ENCODE measurements at regions not wholly inside any gene's neighbourhood (a gene's known extent, or its start where the extent isn't known, plus 50 kb on each side); places are given as distances from the start of the nearest gene placed in this dataset.

DNA sequence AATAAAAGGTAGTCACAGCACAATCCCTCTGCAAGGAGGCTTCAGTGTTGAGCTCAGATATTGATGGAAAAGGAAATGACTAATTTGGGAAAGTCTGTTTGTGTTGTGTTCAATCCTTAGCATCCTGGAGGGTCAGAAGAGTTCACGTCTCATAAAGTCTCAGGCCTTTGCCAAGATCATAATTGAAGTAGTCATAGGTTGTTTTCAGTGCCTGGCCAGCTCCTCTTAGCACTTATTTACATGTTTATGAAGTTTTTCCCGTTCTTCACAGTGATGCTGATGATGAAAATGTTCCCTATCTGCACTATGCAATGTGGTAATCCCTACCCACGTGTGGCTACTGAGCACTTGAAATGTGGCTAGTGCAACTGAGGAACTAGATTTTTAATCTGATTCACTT lies 61.6 kb upstream of the TGFBR2 start:
- Histone ChIP-seq H3K27me3 (ENCODE audit: low read length) (no peaks in the 10 kb centered on the region), H3K9me3 (ENCODE audit: insufficient read depth, low read length) (no peaks in the 10 kb centered on the region), H3K4me3 (ENCODE audit: insufficient read depth, low read length, poor library complexity, severe bottlenecking) (no peak overlapping the region), H3K4me2 (ENCODE audit: low read depth, low read length, poor library complexity, severe bottlenecking) (no peak overlapping the region), H3F3A (ENCODE audit: insufficient read depth) (no peaks in the 10 kb centered on the region), H3K9ac (ENCODE audit: low read length) (no peak overlapping the region), H3K79me2 (ENCODE audit: insufficient read depth, low read length) (no peaks in the 10 kb centered on the region), H3K9me2 (replicated peaks; ENCODE audit: insufficient read depth, low read length) (no peaks in the 10 kb centered on the region), H2AFZ (ENCODE audit: low read depth, low read length, severe bottlenecking) (no peak overlapping the region), H3K27ac (ENCODE audit: low read depth, low read length) (no peak overlapping the region), H3K36me3 (ENCODE audit: low read length) (no peaks in the 10 kb centered on the region), H4K20me1 (ENCODE audit: low read depth, low read length) (no peaks in the 10 kb centered on the region)
- no peak for TF ChIP-seq EZH2phosphoT487 (conservative IDR thresholded peaks at IDR 0.05; ENCODE audit: low read length)
- TF ChIP-seq, protein P1, sequence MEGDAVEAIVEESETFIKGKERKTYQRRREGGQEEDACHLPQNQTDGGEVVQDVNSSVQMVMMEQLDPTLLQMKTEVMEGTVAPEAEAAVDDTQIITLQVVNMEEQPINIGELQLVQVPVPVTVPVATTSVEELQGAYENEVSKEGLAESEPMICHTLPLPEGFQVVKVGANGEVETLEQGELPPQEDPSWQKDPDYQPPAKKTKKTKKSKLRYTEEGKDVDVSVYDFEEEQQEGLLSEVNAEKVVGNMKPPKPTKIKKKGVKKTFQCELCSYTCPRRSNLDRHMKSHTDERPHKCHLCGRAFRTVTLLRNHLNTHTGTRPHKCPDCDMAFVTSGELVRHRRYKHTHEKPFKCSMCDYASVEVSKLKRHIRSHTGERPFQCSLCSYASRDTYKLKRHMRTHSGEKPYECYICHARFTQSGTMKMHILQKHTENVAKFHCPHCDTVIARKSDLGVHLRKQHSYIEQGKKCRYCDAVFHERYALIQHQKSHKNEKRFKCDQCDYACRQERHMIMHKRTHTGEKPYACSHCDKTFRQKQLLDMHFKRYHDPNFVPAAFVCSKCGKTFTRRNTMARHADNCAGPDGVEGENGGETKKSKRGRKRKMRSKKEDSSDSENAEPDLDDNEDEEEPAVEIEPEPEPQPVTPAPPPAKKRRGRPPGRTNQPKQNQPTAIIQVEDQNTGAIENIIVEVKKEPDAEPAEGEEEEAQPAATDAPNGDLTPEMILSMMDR (IDR thresholded peaks at IDR 0.05; ENCODE audit: insufficient read depth, low read length, poor library complexity, severe bottlenecking), result no peak

DNA sequence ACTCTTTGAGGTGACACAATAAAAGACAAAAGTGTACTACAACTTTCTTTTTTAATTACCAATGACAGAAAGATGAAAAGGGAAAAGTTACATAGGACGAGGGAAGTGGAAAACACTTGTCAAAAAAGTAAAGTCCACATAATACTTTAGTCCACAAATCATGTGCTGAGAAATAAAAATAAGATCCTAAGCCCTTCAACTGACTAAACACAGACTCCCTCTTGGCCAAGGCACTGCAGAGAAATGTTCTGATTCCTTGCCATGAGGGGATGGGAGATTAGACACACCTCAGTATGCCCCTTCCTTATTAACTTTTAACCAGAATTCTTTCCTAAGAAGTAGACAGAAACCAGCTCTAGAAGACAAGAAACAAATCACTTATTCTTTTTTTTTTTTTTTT lies 59.5 kb upstream of the TGFBR2 start:
- H3K4me3 ChIP-seq (ENCODE audit: insufficient read depth, low read length, poor library complexity, severe bottlenecking), result no peak overlapping the region
- no peak overlapping the region for H3K4me2 ChIP-seq (ENCODE audit: low read depth, low read length, poor library complexity, severe bottlenecking)
- H4K20me1 ChIP-seq (ENCODE audit: low read depth, low read length), result no peaks in the 10 kb centered on the region
- H3K36me3 ChIP-seq (ENCODE audit: low read length), result no peaks in the 10 kb centered on the region
- H3K27ac ChIP-seq (ENCODE audit: low read depth, low read length), result no peak overlapping the region
- no peak overlapping the region for H3K9ac ChIP-seq (ENCODE audit: low read length)
- H3K9me2 ChIP-seq (replicated peaks; ENCODE audit: insufficient read depth, low read length), result no peaks in the 10 kb centered on the region
- no peak for TF ChIP-seq EZH2phosphoT487 (conservative IDR thresholded peaks at IDR 0.05; ENCODE audit: low read length)
- TF ChIP-seq, protein P1 (IDR thresholded peaks at IDR 0.05; ENCODE audit: insufficient read depth, low read length, poor library complexity, severe bottlenecking), result no peak
- H3K9me3 ChIP-seq (ENCODE audit: insufficient read depth, low read length), result no peaks in the 10 kb centered on the region
- no peaks in the 10 kb centered on the region for H3K27me3 ChIP-seq (ENCODE audit: low read length)
- H2AFZ ChIP-seq (ENCODE audit: low read depth, low read length, severe bottlenecking), result no peak overlapping the region
- H3F3A ChIP-seq (ENCODE audit: insufficient read depth), result no peaks in the 10 kb centered on the region
- no peaks in the 10 kb centered on the region for H3K79me2 ChIP-seq (ENCODE audit: insufficient read depth, low read length)

DNA sequence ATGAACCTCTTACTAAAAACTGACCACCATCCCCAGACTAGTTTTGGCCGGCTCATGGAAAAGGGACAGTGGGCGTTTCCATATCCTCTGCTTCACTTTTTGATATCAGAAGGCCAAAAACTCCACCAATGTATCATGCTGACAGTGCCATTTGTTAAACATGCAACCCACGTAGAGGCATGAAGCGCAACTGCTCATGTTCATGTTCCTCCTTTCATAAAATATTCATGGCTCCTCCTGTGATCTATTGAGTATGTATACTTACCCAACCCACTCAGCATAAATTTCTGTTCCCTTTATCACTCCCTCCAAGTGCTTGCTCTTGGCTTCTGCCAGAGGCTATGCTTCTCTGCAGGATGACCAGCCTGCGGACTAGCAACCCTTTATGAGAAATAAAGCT lies 58.7 kb upstream of the TGFBR2 start:
- TF ChIP-seq, protein P1 (IDR thresholded peaks at IDR 0.05; ENCODE audit: insufficient read depth, low read length, poor library complexity, severe bottlenecking), result no peak
- no peak for TF ChIP-seq EZH2phosphoT487 (conservative IDR thresholded peaks at IDR 0.05; ENCODE audit: low read length)
- Histone ChIP-seq H3K79me2 (ENCODE audit: insufficient read depth, low read length) (no peaks in the 10 kb centered on the region), H4K20me1 (ENCODE audit: low read depth, low read length) (no peaks in the 10 kb centered on the region), H3K4me3 (ENCODE audit: insufficient read depth, low read length, poor library complexity, severe bottlenecking) (no peak overlapping the region), H3K9ac (ENCODE audit: low read length) (no peak overlapping the region), H3F3A (ENCODE audit: insufficient read depth) (no peaks in the 10 kb centered on the region), H3K27me3 (ENCODE audit: low read length) (no peaks in the 10 kb centered on the region), H3K9me2 (replicated peaks; ENCODE audit: insufficient read depth, low read length) (no peaks in the 10 kb centered on the region), H3K27ac (ENCODE audit: low read depth, low read length) (no peak overlapping the region), H2AFZ (ENCODE audit: low read depth, low read length, severe bottlenecking) (no peak overlapping the region), H3K36me3 (ENCODE audit: low read length) (no peaks in the 10 kb centered on the region), H3K9me3 (ENCODE audit: insufficient read depth, low read length) (no peaks in the 10 kb centered on the region), H3K4me2 (ENCODE audit: low read depth, low read length, poor library complexity, severe bottlenecking) (no peak overlapping the region)

DNA sequence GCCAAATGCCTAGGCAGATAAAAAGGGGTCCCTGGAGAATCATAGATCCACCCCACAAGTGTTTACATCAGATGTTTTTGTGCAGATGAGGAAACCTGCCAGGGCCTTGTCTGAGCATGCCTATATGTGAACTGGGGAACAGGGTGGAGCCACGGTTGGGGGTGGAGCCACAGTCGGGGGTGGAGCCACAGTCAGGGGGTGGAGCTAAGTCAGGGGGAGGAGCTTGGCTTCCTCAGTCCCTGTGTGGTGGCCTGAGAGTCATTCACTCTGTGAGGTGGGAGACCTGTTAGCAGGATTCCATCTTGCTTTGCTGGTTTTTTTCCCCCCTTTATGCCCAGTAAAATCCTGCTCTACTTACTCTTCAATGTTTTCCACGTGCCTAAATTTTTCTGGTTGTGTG lies 57.8 kb upstream of the TGFBR2 start:
- no peaks in the 10 kb centered on the region for H3K27me3 ChIP-seq (ENCODE audit: low read length)
- H4K20me1 ChIP-seq (ENCODE audit: low read depth, low read length), result no peaks in the 10 kb centered on the region
- H3K27ac ChIP-seq (ENCODE audit: low read depth, low read length), result no peak overlapping the region
- no peak overlapping the region for H2AFZ ChIP-seq (ENCODE audit: low read depth, low read length, severe bottlenecking)
- no peak overlapping the region for H3K4me3 ChIP-seq (ENCODE audit: insufficient read depth, low read length, poor library complexity, severe bottlenecking)
- H3F3A ChIP-seq (ENCODE audit: insufficient read depth), result no peaks in the 10 kb centered on the region
- H3K79me2 ChIP-seq (ENCODE audit: insufficient read depth, low read length), result no peaks in the 10 kb centered on the region
- H3K9me2 ChIP-seq (replicated peaks; ENCODE audit: insufficient read depth, low read length), result no peaks in the 10 kb centered on the region
- no peaks in the 10 kb centered on the region for H3K9me3 ChIP-seq (ENCODE audit: insufficient read depth, low read length)
- no peaks in the 10 kb centered on the region for H3K36me3 ChIP-seq (ENCODE audit: low read length)
- no peak overlapping the region for H3K4me2 ChIP-seq (ENCODE audit: low read depth, low read length, poor library complexity, severe bottlenecking)
- H3K9ac ChIP-seq (ENCODE audit: low read length), result no peak overlapping the region
- TF ChIP-seq, protein P1 (IDR thresholded peaks at IDR 0.05; ENCODE audit: insufficient read depth, low read length, poor library complexity, severe bottlenecking), result no peak
- no peak for TF ChIP-seq EZH2phosphoT487 (conservative IDR thresholded peaks at IDR 0.05; ENCODE audit: low read length)

All from SU-DHL-6 (cell line).